Suppressor macrophage (primary cell): ENCODE measurements at regions not wholly inside any gene's neighbourhood (a gene's known extent, or its start where the extent isn't known, plus 50 kb on each side); places are given as distances from the start of the nearest gene placed in this dataset.

Experiments
- DNase-seq, 4 experiments: peaks; one replicate each; pipeline ENCODE4 v3.0.0-alpha.2; 2020 to 2022

GRCh38 chr4:180190382-180190781, 2052.8 kb upstream of the TENM3 start:
- no peak for DNase-seq

GRCh38 chr4:180197471-180197870, 2045.7 kb upstream of the TENM3 start:
- no peak for DNase-seq

- DNase-seq: no peak
These were observed 2039.9 kb upstream of the TENM3 start for GRCh38 chr4:180203349-180203748.

- no peak for DNase-seq
These were observed 2037.9 kb upstream of the TENM3 start for GRCh38 chr4:180205276-180205675.

- no peak for DNase-seq
These were observed 2035.3 kb upstream of the TENM3 start for GRCh38 chr4:180207921-180208320.

- no peak for DNase-seq
These were observed 2026.1 kb upstream of the TENM3 start for GRCh38 chr4:180217070-180217469.

- DNase-seq: no peak
These were observed 2024.1 kb upstream of the TENM3 start for GRCh38 chr4:180219080-180219479.

- no peak for DNase-seq
These were observed 2017.2 kb upstream of the TENM3 start for GRCh38 chr4:180225977-180226376.

- DNase-seq: no peak
These were observed 2008.5 kb upstream of the TENM3 start for GRCh38 chr4:180234730-180235129.

GRCh38 chr4:180240670-180241069, 2002.5 kb upstream of the TENM3 start:
- no peak for DNase-seq

GRCh38 chr4:180253419-180253818, 1989.8 kb upstream of the TENM3 start:
- DNase-seq: no peak

- no peak for DNase-seq
These were observed 1981.9 kb upstream of the TENM3 start for GRCh38 chr4:180261346-180261745.

- no peak for DNase-seq
These were observed 1963.1 kb upstream of the TENM3 start for GRCh38 chr4:180280076-180280475.

- no peak for DNase-seq
These were observed 1962.4 kb upstream of the TENM3 start for GRCh38 chr4:180280726-180281297.

- DNase-seq: no peak
These were observed 1961.5 kb upstream of the TENM3 start for GRCh38 chr4:180281724-180282123.

GRCh38 chr4:180284267-180284666, 1958.9 kb upstream of the TENM3 start:
- no peak for DNase-seq

- DNase-seq: no peak
These were observed 1957.4 kb upstream of the TENM3 start for GRCh38 chr4:180285796-180286195.

- DNase-seq: no peak
These were observed 1950.9 kb upstream of the TENM3 start for GRCh38 chr4:180292339-180292738.

GRCh38 chr4:180296036-180296599, 1947.1 kb upstream of the TENM3 start:
- no peak for DNase-seq

- DNase-seq: no peak
These were observed 1938.9 kb upstream of the TENM3 start for GRCh38 chr4:180304321-180304720.

GRCh38 chr4:180310616-180311015, 1932.6 kb upstream of the TENM3 start:
- no peak for DNase-seq

GRCh38 chr4:180314972-180315371, 1928.2 kb upstream of the TENM3 start:
- DNase-seq: no peak

- no peak for DNase-seq
These were observed 1912.7 kb upstream of the TENM3 start for GRCh38 chr4:180330521-180330920.

- DNase-seq: no peak
These were observed 1910.0 kb upstream of the TENM3 start for GRCh38 chr4:180333162-180333561.

GRCh38 chr4:180335566-180335965, 1907.6 kb upstream of the TENM3 start:
- DNase-seq: no peak
